Astrocyte (in vitro differentiated cells and primary cell): ENCODE measurements at regions not wholly inside any gene's neighbourhood (a gene's known extent, or its start where the extent isn't known, plus 50 kb on each side); places are given as distances from the start of the nearest gene placed in this dataset.

Source experiments
- EZH2 ChIP-seq: IDR thresholded peaks from 2 replicates; pipeline ENCODE4 v1.6.1; 2012; ENCODE audit warnings: mild to moderate bottlenecking, low read length, inconsistent platforms; ENCODE audit not compliant: insufficient read depth
- TF ChIP-seq, protein P1 (sequence below): IDR thresholded peaks from 2 replicates; pipeline ENCODE4 v1.5.1; 2011; ENCODE audit warnings: low read depth, mild to moderate bottlenecking, inconsistent platforms, low read length, moderate library complexity; ENCODE audit not compliant: insufficient read depth

GRCh38 chr3:167876620-167877281, 141.2 kb downstream of the SERPINI1 start:
- no peak for TF ChIP-seq EZH2
- TF ChIP-seq, protein P1, sequence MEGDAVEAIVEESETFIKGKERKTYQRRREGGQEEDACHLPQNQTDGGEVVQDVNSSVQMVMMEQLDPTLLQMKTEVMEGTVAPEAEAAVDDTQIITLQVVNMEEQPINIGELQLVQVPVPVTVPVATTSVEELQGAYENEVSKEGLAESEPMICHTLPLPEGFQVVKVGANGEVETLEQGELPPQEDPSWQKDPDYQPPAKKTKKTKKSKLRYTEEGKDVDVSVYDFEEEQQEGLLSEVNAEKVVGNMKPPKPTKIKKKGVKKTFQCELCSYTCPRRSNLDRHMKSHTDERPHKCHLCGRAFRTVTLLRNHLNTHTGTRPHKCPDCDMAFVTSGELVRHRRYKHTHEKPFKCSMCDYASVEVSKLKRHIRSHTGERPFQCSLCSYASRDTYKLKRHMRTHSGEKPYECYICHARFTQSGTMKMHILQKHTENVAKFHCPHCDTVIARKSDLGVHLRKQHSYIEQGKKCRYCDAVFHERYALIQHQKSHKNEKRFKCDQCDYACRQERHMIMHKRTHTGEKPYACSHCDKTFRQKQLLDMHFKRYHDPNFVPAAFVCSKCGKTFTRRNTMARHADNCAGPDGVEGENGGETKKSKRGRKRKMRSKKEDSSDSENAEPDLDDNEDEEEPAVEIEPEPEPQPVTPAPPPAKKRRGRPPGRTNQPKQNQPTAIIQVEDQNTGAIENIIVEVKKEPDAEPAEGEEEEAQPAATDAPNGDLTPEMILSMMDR, result no peak
